Prostate gland (tissue), 2 donors: ENCODE measurements at regions not wholly inside any gene's neighbourhood (a gene's known extent, or its start where the extent isn't known, plus 50 kb on each side); places are given as distances from the start of the nearest gene placed in this dataset.

ENCODE experiments used
- DNase-seq: peaks from one replicate; pipeline ENCODE4 v3.0.0-alpha.2; 2019; ENCODE audit warnings: low spot score
- H3K27ac ChIP-seq, 2 donors: fragments of 200-600 bp; sonication (generic); 2 replicates each; pipeline ENCODE4 v1.5.1; 2017 to 2019
- H3K27me3 ChIP-seq: fragments of 200-600 bp; sonication (generic); replicated peaks from 2 replicates; pipeline ENCODE4 v1.5.1; 2019; ENCODE audit not compliant: insufficient read depth
- H3K36me3 ChIP-seq, 2 donors: fragments of 200-600 bp; sonication (generic); 1 replicate in 1 of 2; 2 replicates in 1 of 2; pipeline versions ENCODE4 v1.5.1 to v1.8.1; 2017 to 2019
- H3K4me1 ChIP-seq: fragments of 200-600 bp; sonication (generic); replicated peaks from 2 replicates; pipeline ENCODE4 v1.5.1; 2019
- H3K4me3 ChIP-seq, 2 donors: fragments of 200-600 bp; sonication (generic); 2 replicates each; pipeline ENCODE4 v1.5.1; 2017 to 2019
- H3K9me3 ChIP-seq: fragments of 200-600 bp; sonication (generic); 2 replicates; pipeline ENCODE4 v1.5.1; 2017
- POLR2A ChIP-seq: fragments of 450-650 bp; IDR thresholded peaks from one replicate; pipeline ENCODE4 v1.6.1; 2016; ENCODE audit warnings: antibody characterized with exemption, mild to moderate bottlenecking
- POLR2AphosphoS5 ChIP-seq: sonication (generic); formaldehyde crosslinking; IDR thresholded peaks from one replicate; pipeline ENCODE4 v1.6.1; 2017; ENCODE audit warnings: antibody characterized with exemption
- WGBS: methylation state at CpG from one replicate; pipeline ENCODE4 v1.1.5; 2018; 5-methylcytosine and 5-hydroxymethylcytosine counted together
- intact Hi-C: fragments of 100-400 bp; cut with DNase I; formaldehyde crosslinking; loops from one replicate; pipeline ENCODE4 v1.14.2; 2022
- TF ChIP-seq, protein P1 (sequence below), 4 experiments: fragments of 200-600 bp in 2 of 4; fragments of 450-650 bp in 2 of 4; sonication (generic) in 2 of 4; IDR thresholded peaks; 1 replicate in 3 of 4; 2 replicates in 1 of 4; pipeline ENCODE4 v1.5.1; 2016 to 2019; ENCODE audit warnings: antibody characterized with exemption in 4 of 4, mild to moderate bottlenecking in 2 of 4, moderate library complexity in 2 of 4

DNA sequence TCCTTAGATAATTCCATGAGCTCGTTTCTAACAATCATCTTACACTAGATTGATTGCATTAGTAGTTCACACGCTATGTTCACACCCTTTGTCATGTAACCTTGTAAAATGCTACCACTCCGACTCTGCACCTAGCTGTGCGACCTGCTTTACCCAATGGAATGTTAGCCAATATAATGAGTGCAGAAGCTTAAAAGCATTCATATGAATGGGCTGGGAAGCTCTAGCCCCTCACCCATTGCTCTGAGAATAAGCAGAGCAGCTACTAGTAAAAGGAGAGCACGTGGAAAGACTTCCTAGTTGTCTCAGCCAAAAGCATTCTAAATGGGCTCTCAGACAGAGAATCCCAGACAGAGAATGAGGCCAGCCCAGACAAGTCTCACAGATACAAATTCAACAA, 410.6 kb upstream of the UBE2E2 start:
- Histone ChIP-seq H3K4me1 (no peaks in the 10 kb centered on the region), H3K36me3 (no peaks in the 10 kb centered on the region), H3K27ac (no peak overlapping the region), H3K27me3 (no peaks in the 10 kb centered on the region), H3K4me3 (no peak overlapping the region), H3K9me3 (no peaks in the 10 kb centered on the region)
- 46% methylated on average over 5 of the region's 5 CpGs for WGBS
- intact Hi-C loops = no loop called here
- no peak for DNase-seq
- TF ChIP-seq POLR2AphosphoS5 = no peak
- no peak for TF ChIP-seq POLR2A
- TF ChIP-seq, protein P1, sequence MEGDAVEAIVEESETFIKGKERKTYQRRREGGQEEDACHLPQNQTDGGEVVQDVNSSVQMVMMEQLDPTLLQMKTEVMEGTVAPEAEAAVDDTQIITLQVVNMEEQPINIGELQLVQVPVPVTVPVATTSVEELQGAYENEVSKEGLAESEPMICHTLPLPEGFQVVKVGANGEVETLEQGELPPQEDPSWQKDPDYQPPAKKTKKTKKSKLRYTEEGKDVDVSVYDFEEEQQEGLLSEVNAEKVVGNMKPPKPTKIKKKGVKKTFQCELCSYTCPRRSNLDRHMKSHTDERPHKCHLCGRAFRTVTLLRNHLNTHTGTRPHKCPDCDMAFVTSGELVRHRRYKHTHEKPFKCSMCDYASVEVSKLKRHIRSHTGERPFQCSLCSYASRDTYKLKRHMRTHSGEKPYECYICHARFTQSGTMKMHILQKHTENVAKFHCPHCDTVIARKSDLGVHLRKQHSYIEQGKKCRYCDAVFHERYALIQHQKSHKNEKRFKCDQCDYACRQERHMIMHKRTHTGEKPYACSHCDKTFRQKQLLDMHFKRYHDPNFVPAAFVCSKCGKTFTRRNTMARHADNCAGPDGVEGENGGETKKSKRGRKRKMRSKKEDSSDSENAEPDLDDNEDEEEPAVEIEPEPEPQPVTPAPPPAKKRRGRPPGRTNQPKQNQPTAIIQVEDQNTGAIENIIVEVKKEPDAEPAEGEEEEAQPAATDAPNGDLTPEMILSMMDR (IDR thresholded peaks at IDR 0.05) = no peak

DNA sequence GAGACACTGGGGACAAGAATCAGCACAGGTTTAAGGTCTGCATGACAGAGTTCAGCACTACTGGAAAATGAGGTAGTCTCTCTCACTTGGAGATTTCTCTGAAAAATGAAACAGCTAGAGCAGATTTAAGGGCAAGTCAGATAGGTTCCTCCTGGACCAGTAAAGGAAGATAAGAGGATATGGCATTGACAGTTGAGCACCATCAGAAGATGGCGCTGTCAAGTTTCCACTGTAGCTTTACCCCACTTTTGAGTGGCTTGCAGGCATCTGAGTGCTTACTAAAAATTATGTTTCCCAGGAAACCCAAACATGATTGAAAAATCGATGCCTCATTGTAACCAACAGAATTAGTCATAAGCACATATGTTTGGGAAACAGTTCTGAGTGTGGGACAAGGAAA, 407.2 kb upstream of the UBE2E2 start:
- 87% methylated on average over 2 of the region's 2 CpGs for WGBS
- intact Hi-C loops = no loop called here
- Histone ChIP-seq H3K27ac (no peak overlapping the region), H3K36me3 (no peaks in the 10 kb centered on the region), H3K4me1 (no peaks in the 10 kb centered on the region), H3K27me3 (no peaks in the 10 kb centered on the region), H3K9me3 (no peaks in the 10 kb centered on the region), H3K4me3 (no peak overlapping the region)
- DNase-seq = no peak
- TF ChIP-seq POLR2AphosphoS5 (no peak), POLR2A (no peak)
- TF ChIP-seq, protein P1 (IDR thresholded peaks at IDR 0.05) = no peak

DNA sequence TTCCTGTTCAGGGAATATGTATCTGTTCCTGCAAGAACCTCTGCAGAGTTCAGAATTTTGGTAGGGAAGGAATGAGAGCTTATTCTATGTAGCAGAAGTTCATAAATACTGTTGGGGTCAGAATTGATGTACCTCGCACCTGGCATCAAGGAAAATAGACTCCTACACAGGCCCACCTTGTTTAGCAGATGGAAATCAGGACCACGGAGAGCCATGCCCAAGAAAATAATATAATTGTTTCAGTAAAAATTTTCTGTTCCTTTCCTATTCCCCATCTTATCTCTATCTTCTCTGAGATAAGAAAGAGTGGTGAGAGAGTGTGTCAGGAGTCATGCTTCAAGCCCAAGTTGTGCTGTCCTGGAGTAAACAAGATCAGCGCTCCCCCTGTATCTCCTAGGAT, 404.7 kb upstream of the UBE2E2 start:
- DNase-seq = no peak
- WGBS = 80% methylated on average over 3 of the region's 3 CpGs
- H3K27me3 ChIP-seq = no peaks in the 10 kb centered on the region
- H3K9me3 ChIP-seq = no peaks in the 10 kb centered on the region
- no peak overlapping the region for H3K4me3 ChIP-seq
- H3K36me3 ChIP-seq = no peaks in the 10 kb centered on the region
- H3K27ac ChIP-seq = no peak overlapping the region
- TF ChIP-seq POLR2AphosphoS5 = no peak
- TF ChIP-seq POLR2A = no peak
- TF ChIP-seq, protein P1 (IDR thresholded peaks at IDR 0.05) = no peak
- intact Hi-C loops = no loop called here
- no peaks in the 10 kb centered on the region for H3K4me1 ChIP-seq

DNA sequence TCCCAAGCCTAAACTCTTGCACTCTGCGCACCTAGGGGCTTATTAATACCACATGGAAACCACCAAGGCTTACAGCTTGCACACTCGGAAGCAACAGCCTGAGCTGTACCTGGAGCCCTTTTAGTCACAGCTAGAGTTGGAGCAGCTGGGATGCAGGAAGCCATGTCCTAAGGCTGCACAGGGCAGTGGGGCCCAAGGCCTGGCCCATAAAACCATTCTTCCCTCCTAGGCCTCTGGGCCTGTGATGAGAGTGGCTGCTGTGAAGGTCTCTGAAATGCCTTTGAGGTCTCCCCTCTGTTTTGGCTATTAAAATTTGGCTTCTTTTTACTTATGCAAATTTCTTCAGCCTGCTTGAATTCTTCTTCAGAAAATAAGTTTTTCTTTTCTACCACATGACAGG, 383.9 kb upstream of the UBE2E2 start:
- Histone ChIP-seq H3K27me3 (no peaks in the 10 kb centered on the region), H3K27ac (no peak overlapping the region), H3K36me3 (no peaks in the 10 kb centered on the region), H3K4me3 (no peak overlapping the region), H3K9me3 (no peaks in the 10 kb centered on the region), H3K4me1 (no peaks in the 10 kb centered on the region)
- 97% methylated on average over 2 of the region's 2 CpGs for WGBS
- DNase-seq = no peak
- intact Hi-C loops = no loop called here
- TF ChIP-seq POLR2A (no peak), POLR2AphosphoS5 (no peak)

DNA sequence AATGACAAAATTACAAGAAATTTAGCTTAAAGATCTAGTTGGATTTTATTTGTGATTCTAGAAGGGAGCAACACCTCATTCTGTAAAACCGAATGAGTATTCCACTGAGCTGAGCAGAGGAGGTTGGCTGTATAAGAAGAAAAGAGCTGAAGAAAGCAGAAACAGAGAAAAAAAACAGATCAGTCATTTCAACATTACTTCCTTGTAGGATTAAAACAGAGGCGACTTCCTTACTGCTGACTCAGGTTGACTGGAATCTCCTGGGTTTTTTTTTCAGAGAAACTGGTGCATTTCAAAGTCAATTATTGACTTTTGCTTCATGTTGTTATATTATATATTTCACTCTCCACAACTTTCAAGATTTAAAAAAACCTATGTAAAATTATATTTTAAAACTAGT, 368.1 kb upstream of the UBE2E2 start:
- 43% methylated on average over 2 of the region's 2 CpGs for WGBS
- no peaks in the 10 kb centered on the region for H3K36me3 ChIP-seq
- no peaks in the 10 kb centered on the region for H3K4me1 ChIP-seq
- TF ChIP-seq, protein P1 (IDR thresholded peaks at IDR 0.05) = no peak
- no peak for TF ChIP-seq POLR2AphosphoS5
- TF ChIP-seq POLR2A = no peak
- no peaks in the 10 kb centered on the region for H3K9me3 ChIP-seq
- no peak overlapping the region for H3K27ac ChIP-seq
- no peak for DNase-seq
- intact Hi-C loops = no loop called here
- no peaks in the 10 kb centered on the region for H3K27me3 ChIP-seq
- H3K4me3 ChIP-seq = no peak overlapping the region
